ENCODE measurements at regions not wholly inside any gene's neighbourhood (a gene's known extent, or its start where the extent isn't known, plus 50 kb on each side); places are given as distances from the start of the nearest gene placed in this dataset.

DNA sequence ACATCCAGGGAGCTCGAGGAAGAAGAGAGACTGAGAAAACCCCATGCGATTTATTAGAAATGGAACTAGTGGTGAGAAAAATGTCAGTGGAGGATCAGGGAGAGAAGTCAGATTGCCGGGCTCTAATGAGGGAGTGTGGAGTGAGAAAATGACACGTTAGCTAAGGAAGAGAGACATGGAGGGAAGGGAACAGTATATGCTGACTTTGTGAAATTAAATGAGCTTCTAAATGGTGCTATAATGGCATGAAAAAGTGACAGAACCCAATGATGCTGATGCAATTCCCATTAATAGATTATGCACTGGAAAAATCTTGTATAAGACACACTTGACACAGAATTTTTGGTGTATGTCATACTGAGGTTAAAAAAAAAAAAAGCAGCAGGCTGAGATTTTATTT lies 112.6 kb downstream of the HSPH1 start:
- DNase-seq (ENCODE audit: low spot score): no peak

DNA sequence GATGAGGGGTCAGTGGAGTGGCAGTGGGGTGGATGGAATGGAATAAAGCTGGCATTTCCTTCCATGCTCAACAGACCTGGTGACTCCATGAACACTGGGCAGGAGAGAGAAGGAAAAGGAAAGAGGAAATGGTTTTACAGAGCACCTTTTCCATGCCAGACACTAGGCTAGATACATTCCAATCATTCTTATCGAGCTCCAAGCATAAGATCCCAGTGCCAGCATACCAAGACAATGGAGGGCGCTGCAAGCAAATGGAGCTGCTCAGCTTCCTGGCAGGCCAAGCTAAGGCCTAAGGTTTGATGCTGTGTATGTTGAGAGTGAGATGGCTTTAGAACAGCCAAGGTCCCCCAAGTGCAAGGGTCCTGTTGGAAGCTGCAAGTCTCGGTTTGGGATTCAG lies 113.2 kb downstream of the HSPH1 start:
- no peak for DNase-seq (ENCODE audit: low spot score)

DNA sequence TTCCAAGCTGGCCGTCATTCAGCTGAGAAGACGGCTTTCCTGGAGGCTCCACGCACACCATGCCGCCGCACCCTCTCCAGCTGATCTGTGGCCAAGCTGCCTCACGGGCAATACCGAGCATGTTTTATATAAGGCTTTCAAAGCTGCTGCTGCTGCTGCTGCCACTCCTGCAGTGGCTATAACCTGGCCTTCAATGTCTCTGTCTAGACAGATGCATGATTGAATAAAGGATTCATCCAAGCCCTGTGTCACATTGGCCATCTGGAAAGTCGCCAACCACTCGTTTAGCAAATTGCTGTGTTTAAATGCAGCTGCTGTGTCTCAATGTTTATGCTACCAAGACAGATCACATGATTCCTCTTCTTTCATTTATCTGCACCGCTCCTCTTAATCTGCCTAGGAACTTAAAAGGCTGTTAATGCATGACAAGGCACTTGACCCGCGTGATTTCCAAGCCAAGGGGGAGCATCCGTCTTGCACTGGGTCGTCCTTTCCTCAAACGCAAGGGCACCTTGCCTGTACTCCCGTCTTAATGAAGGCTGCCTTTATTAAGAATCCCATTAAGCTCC lies 114.3 kb downstream of the TEX26 start:
- no peak for DNase-seq (ENCODE audit: low spot score)

DNA sequence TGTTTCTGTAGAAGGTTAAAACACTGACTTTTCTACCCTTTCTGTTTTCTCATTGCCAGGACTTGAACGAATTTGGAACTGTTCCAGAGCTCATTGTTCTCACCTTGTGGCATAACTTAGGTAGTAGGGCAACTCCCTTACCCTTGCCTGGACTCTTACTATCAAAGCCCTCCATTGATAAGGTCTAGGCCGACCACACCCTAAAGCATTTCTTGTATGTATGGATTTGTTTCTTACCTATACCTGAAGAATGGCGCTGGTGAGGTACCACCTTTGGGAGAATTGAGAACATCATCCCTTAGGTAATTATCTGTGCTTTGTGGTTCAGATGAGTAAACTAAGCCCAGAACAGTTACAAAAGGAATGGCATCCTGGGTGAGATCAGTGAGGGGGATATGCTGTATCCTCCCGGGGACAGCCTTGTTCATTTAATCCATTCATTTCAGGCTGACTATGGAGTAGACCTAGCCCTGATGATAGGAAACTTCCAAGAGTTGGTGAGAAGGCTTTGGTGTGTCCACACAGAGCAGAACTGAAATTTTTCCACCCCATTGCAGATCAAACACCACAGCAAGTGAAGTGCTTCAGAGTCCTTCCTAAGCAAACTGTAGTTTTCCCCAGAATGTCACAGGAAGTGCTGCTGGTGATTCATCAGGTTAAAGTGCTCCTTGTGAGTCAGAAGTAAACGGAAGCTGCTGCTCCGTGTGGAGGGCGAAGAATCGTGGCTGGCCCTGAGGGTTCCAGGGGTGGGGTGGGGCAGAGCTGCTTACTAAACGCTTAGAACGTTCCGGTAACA lies 113.0 kb downstream of the TEX26 start:
- DNase-seq (ENCODE audit: low spot score): peak; percentile 88

DNA sequence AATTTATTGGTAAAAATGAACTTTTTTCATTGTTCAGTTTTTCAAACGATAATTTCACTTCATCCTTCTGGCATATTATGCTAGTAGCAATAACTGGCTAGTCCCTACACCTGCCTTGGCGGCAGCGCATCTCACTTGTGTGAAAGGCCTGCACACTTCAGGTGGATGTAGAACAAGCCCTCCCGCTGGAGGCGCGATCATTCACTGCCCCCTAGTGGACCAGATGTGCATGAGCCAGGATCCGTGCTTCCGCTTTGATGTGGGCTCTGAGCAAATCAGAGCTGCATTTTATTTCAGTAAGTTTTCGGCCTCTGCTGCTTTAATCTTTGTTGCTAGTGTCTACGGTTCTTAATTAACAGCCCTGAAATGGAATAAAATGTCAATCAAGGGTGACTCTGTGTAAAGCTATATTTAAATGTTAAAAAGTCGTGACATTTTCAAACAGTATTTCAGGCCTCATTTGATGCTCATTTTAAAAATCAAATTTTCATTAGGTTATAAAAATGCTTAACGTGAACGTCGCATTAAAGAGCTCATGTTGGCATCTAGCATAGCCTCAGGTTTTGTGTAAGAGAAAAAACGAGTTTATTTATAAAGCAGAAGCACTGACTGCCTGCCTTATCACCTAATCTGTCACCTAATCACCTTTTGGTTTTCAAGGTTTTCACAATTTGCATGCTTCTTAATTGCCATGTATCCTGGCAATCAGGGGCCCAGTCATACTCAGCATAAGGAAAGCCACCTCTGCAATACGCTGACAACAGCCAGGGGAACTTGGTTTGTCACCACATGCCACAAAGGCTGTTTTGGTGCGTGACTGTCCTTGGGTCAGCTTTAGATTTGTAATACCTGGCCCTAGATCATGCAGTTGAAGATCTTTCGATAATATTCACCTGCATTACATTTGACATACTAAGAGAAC lies 112.2 kb downstream of the TEX26 start:
- DNase-seq (ENCODE audit: low spot score): peak; percentile 88

DNA sequence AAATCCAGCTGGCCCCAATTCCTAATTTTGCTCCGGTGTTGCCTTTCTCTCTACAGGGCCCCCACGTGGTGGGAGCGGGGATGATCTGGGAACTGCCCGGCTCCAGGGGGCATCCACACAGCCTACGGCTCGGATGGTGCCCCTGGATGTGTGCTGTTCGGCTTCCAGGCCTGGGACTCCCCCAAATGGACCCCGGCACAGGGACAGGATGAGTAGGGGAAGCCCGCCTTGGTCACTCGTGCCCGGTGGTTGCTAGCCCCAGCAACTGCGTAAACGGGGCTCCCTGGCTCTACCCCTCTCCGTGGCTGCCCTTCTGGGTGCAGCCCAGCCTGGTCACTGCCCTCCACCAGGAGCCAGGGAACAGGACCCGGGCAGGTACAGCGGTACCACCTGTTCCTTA lies 111.5 kb downstream of the TEX26 start:
- DNase-seq (ENCODE audit: low spot score): no peak

DNA sequence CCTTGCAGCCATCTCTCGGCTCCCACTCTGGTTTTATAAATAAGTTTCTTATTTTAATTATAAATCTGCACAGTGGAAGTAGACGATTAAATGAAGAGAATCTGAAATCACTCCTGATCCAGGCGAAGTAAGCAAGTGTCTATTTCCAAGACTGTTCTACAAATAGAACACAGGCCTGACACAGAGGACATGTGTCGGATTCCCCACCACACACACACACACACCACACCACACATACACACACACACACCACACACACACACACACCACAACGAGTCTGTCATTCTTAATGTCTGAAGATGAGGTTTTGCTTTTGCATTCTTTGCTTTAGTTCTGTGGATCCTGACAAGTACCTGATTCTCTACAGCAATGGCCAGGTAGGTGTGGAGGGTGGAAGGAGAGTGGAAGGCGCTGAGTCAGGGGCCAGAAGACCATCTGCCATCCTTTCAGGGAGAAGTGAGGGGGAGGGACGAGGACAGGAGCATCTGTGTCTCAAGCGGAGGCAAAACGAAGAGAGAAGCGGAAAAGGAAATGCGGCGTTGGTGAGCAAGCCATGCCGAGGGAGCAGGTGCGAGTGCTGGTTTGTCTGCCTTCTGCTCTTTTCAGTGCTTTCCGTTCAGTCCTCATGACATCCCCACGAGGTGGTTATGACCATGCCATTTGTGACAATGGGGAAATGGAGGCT lies 110.2 kb downstream of the TEX26 start:
- no peak for DNase-seq (ENCODE audit: low spot score)

DNA sequence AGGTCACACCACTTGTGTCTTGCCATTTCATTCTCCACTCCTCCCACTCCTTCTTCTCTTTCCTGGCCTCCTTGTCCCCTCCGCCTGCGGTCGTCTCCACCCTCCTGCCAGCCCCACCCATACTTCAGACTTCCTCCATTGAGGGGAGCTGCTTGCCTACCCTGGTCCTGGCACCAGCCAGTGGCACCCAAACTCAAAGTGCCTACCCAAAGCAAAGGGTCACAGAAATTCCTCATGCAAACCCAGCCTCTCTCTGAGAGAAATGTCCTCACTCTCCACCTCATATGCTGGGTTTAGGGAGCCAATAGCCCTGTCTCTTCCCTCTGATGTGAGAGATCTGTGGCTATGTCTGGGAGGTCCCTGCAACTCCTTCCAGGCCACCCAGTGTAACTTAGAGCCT lies 109.6 kb downstream of the TEX26 start:
- DNase-seq (ENCODE audit: low spot score): no peak

DNA sequence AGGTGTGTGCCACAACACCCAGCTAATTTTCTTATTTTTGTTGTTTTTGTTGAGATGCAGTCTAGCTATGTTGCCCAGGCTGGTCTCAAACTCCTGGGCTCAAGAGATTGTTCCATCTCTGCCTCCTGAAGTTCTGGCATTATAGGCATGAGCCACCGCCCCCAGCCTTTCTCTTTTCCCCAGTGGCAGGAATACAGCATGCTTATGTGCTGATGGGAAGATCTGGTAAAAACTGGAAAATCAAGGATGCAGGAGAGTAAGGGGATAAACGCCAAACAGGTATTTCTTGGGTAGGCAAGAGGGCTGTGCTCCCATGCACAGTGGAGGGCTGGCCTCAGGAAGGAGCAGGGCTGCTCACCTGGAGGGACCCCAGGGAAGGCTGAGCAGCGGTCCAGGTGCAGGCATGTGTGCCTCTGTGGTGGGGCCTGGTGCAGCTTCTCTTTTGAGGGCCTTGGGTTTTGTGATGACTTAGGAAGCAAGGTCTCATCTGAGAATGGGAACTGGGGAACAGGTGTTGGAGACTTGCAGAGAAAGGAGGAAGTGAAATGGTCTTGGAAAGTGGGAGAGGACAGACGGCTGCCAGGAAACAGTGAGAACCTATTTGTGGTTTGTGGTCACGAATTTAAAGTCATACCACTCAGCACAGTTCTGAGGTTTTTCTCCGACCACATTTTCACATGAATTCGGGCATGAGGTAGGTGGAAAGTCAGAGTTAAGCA lies 106.5 kb downstream of the TEX26 start:
- DNase-seq (ENCODE audit: low spot score): peak; percentile 34

DNA sequence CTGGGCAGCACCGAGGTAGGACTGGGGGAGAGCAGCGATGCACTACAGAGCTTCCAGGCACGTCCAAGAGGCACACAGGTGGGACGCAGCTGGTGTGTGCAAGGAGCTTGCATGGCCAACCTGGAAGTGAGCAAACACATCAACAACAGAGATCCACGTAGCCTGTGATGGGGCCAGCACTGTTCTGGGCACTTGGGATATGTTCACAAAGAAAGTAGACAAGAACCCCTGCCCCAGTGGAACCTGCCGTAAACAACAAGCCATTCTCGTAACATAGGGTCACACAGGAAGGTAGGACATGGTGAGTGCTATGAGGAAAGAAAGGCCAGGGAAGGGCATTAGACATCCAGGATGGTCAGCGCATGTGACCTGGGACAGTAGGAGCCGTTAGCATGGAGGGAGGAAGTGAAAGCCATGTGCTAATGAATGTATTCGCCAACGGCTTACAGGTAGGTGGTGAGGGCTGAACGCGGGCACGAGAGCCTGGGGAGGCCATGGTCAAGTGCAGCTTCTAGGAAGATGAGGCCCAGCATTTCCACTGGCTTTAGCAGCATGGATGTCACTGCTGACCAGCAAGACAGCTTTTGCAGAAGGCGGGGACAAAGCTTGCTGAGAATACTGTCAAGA lies 105.5 kb downstream of the TEX26 start:
- no peak for DNase-seq (ENCODE audit: low spot score)

DNA sequence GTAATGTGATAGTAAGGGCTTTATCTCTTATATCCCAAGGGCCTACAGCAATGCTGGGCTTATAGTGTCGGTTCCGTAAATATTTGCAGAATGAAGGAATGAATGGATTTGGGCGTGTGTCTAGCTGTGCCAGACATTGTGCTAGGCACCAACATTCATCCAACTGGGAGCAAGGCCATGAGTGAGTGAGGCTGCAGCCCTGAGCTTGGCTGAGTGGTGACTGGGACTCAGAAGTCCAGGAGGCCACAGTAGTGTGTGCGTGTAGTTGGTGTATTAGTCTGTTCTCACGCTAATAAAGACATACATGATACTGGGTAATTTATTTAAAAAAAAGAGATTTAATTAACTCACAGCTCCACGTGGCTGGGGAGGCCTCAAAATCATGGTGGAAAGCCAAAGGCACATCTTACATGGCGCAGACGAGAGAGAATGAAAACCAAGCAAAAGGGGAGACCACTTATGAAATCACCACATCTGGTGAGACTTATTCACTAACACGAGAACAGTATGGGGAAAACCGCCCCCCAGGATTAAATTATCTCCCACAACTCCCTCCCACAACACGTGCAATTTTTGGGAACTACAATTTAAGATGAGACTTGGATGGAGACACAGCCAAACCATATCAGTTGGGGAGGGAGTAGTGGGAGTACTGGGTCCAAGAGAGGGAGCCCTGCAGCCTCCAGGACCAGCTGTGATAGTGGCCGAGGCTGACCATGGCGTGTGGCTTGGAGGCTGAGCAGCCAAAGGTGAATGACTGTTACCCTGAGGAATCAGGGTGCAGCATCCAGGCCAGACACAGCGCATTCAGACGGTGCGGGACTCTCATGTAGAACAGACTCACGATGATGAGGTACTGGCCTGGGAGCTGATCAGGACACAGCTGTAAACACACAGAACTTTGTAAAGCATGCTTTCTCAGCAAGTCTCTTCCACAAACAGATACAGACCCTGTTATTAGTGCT lies 104.6 kb downstream of the TEX26 start:
- no peak for DNase-seq (ENCODE audit: low spot score)

DNA sequence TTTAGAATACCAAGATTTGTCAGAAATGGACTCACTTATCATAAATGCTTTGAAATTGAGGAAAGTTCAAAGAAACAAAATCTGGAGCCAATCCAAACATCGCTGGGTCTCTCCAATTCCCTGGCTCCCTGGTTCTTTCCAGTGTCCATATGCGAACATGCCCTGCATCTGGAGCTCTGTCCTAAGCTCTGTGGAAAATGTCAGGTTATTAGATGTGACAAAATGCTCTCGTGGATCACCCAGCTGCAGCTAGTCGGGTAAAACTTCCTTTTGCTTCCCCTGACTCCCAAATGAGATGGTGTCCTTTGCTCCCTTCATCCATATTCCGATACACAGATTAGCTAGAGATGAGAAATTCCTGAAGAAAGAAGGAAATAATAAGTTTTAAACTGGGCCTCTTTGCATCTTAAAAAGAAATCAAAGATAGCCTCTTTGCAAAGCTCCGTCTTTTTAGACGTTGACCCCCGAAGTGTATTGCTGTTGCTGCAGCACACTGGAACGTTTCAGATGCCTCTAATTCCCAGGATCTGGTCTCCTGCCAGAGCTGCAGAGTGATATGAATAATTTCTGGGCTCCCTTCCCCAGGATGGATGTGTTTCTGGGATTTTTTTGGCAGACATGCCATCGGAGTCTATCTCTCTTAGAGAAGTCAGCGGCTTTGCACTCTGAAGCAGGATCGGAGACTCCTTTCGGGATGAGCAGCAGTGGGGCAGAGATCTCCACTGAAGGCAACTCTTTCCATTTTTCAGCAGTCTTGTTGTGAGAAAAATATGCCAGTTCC lies 102.9 kb downstream of the TEX26 start:
- no peak for DNase-seq (ENCODE audit: low spot score)

DNA sequence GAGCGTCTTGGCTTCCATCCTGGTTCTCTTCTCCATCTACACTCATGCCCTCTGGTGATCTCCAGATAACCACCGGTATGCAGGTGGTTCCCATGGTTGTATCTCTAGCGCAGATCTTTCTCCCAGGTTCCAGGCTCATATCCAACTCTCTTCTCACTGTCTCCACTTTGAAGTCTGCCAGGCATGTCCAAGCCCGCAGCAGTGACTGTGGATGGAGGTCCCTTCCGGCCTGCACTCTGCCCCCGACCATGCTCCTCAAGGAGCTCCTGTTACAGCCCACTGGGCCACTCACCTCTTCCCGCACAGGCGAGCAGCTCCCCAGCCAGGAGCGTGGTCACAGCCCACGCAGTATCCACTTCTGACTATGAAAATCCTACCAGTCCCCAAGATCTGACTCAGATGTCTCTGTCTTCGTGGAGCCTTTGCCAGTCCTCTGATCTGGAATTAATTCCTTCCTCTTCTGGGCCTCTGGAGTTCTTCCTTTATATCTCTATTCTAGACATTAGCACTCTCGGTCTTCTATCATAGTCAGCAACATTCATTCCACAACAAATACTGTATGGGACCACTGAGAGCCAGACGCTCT lies 100.2 kb downstream of the TEX26 start:
- no peak for DNase-seq (ENCODE audit: low spot score)

DNA sequence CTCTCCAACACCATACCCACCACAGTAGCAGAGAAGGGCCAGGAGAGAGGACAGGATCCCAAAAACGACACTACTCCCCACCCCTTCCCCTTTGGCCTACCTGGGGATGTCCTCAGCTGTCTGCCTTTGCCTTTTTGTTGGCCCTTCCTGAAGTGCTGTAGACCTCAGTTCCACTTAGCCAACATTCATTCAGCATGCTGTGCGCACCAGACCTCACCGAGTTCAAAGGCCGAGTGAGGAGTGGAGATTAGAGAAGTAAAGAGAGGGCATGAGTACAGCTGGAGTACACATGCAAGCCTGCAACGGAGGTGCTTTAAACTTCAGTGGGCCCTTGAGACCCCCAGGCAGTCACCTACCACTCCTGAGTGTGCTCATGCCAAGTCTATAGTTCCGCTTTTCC lies 99.0 kb downstream of the TEX26 start:
- DNase-seq (ENCODE audit: low spot score): no peak

DNA sequence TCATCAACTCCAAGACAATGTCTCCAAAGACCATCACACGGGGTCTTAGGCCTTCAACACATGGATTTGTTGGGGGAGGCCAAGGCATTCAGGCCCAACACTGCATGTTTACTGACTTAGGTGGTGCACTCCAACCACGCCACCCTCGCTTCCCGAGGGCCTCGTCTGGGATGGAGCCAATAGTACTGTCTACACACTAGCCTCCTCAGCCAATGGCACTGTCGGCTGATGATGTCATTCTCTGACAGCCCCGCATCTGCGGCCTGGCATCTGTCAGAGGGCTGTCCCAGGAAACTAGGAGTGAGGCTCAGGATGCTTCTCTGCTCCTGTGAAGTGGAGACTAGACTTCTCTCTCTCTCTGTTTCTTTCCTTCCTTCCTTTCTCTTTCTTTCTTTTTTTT lies 96.6 kb downstream of the TEX26 start:
- DNase-seq (ENCODE audit: low spot score): no peak

DNA sequence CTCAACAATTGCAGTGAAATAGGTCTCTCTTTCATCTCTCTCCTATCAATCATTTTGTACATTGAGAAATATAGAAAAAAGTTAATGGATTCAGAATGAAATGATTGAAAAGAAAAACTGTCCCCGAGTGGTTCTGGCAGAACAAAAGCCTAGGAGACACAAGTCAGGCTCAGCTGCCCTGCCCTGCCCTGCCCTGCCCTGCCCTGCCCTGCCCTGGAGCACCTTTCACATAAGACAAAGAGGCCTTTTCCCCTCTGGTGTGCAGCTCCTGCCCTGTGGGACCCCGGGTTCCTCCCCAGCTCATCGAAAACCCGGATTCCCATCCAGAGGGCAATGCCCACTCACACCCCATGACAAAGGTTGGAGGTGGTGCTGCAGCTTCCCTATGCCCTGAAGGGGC lies 94.7 kb downstream of the TEX26 start:
- no peak for DNase-seq (ENCODE audit: low spot score)
